ENCODE measurements at regions not wholly inside any gene's neighbourhood (a gene's known extent, or its start where the extent isn't known, plus 50 kb on each side); places are given as distances from the start of the nearest gene placed in this dataset.

- Mint-ChIP-seq H3K27me3 (no peaks in the 10 kb centered on the region), H3K36me3 (no peaks in the 10 kb centered on the region), H3K27ac (no peak overlapping the region), H3K9me3 (peaks cover 0 to 11% (median 4%) of the 10 kb centered on the region in 3 donors), H3K4me3 (no peak overlapping the region), H3K4me1 (no peaks in the 10 kb centered on the region)
These were observed 665.5 kb upstream of the CNTNAP5 start for GRCh38 chr2:123359636-123360035.

- H3K4me3 Mint-ChIP-seq: no peak overlapping the region
- peaks cover 2 to 11% (median 4%) of the 10 kb centered on the region in 3 donors for H3K9me3 Mint-ChIP-seq
- H3K27me3 Mint-ChIP-seq: no peaks in the 10 kb centered on the region
- no peaks in the 10 kb centered on the region for H3K36me3 Mint-ChIP-seq
- H3K4me1 Mint-ChIP-seq: no peaks in the 10 kb centered on the region
- H3K27ac Mint-ChIP-seq: no peak overlapping the region
These were observed 662.2 kb upstream of the CNTNAP5 start for GRCh38 chr2:123362671-123363440.

GRCh38 chr2:123363826-123364225, 661.3 kb upstream of the CNTNAP5 start:
- H3K4me1 Mint-ChIP-seq: no peaks in the 10 kb centered on the region
- no peaks in the 10 kb centered on the region for H3K36me3 Mint-ChIP-seq
- H3K27me3 Mint-ChIP-seq: no peaks in the 10 kb centered on the region
- no peak overlapping the region for H3K27ac Mint-ChIP-seq
- no peak overlapping the region for H3K4me3 Mint-ChIP-seq
- peaks cover 2 to 11% (median 4%) of the 10 kb centered on the region in 3 donors for H3K9me3 Mint-ChIP-seq

- Mint-ChIP-seq H3K4me3 (no peak overlapping the region), H3K9me3 (peaks cover 2 to 15% (median 4%) of the 10 kb centered on the region in 3 donors), H3K36me3 (no peaks in the 10 kb centered on the region), H3K27me3 (no peaks in the 10 kb centered on the region), H3K4me1 (no peaks in the 10 kb centered on the region), H3K27ac (no peak overlapping the region)
These were observed 660.7 kb upstream of the CNTNAP5 start for GRCh38 chr2:123364243-123364896.

- H3K27ac Mint-ChIP-seq: no peak overlapping the region
- no peak overlapping the region for H3K4me3 Mint-ChIP-seq
- no peaks in the 10 kb centered on the region for H3K36me3 Mint-ChIP-seq
- H3K27me3 Mint-ChIP-seq: no peaks in the 10 kb centered on the region
- no peaks in the 10 kb centered on the region for H3K4me1 Mint-ChIP-seq
- H3K9me3 Mint-ChIP-seq: peaks cover 0 to 10% (median 2%) of the 10 kb centered on the region in 3 donors
These were observed 658.7 kb upstream of the CNTNAP5 start for GRCh38 chr2:123366239-123366837.

GRCh38 chr2:123370186-123370585, 654.9 kb upstream of the CNTNAP5 start:
- Mint-ChIP-seq H3K4me1 (no peaks in the 10 kb centered on the region), H3K27ac (no peak overlapping the region), H3K27me3 (no peaks in the 10 kb centered on the region), H3K36me3 (no peaks in the 10 kb centered on the region), H3K4me3 (no peak overlapping the region), H3K9me3 (peaks cover 0 to 11% (median 2%) of the 10 kb centered on the region in 3 donors)

- Mint-ChIP-seq H3K27ac (no peak overlapping the region), H3K36me3 (no peaks in the 10 kb centered on the region), H3K4me1 (no peaks in the 10 kb centered on the region), H3K4me3 (no peak overlapping the region), H3K9me3 (peaks cover 0 to 14% (median 2%) of the 10 kb centered on the region in 3 donors), H3K27me3 (no peaks in the 10 kb centered on the region)
These were observed 653.6 kb upstream of the CNTNAP5 start for GRCh38 chr2:123371535-123371934.

- Mint-ChIP-seq H3K27ac (no peak overlapping the region), H3K27me3 (no peaks in the 10 kb centered on the region), H3K4me1 (no peaks in the 10 kb centered on the region), H3K9me3 (peaks cover 2 to 25% (median 11%) of the 10 kb centered on the region in 3 donors), H3K4me3 (no peak overlapping the region), H3K36me3 (no peaks in the 10 kb centered on the region)
These were observed 644.6 kb upstream of the CNTNAP5 start for GRCh38 chr2:123380370-123380935.

GRCh38 chr2:123415678-123416077, 609.4 kb upstream of the CNTNAP5 start:
- Mint-ChIP-seq H3K9me3 (peaks cover 0 to 17% (median 5%) of the 10 kb centered on the region in 3 donors), H3K27ac (no peak overlapping the region), H3K4me3 (no peak overlapping the region), H3K27me3 (no peaks in the 10 kb centered on the region), H3K4me1 (no peaks in the 10 kb centered on the region), H3K36me3 (no peaks in the 10 kb centered on the region)

- Mint-ChIP-seq H3K4me1 (no peaks in the 10 kb centered on the region), H3K4me3 (no peak overlapping the region), H3K36me3 (no peaks in the 10 kb centered on the region), H3K9me3 (peaks cover 1 to 14% (median 2%) of the 10 kb centered on the region in 3 donors), H3K27me3 (no peaks in the 10 kb centered on the region), H3K27ac (no peak overlapping the region)
These were observed 605.1 kb upstream of the CNTNAP5 start for GRCh38 chr2:123419976-123420375.

GRCh38 chr2:123434546-123435395, 590.3 kb upstream of the CNTNAP5 start:
- Mint-ChIP-seq H3K27me3 (peaks cover 1% of the 10 kb centered on the region), H3K27ac (no peak overlapping the region), H3K4me3 (no peak overlapping the region), H3K36me3 (no peaks in the 10 kb centered on the region), H3K4me1 (no peaks in the 10 kb centered on the region), H3K9me3 (peaks cover 7 to 10% (median 9%) of the 10 kb centered on the region in 3 donors)

- peaks cover 1% of the 10 kb centered on the region for H3K27me3 Mint-ChIP-seq
- H3K4me3 Mint-ChIP-seq: no peak overlapping the region
- no peak overlapping the region for H3K27ac Mint-ChIP-seq
- H3K36me3 Mint-ChIP-seq: no peaks in the 10 kb centered on the region
- peaks cover 11 to 13% (median 12%) of the 10 kb centered on the region in 3 donors for H3K9me3 Mint-ChIP-seq
- H3K4me1 Mint-ChIP-seq: no peaks in the 10 kb centered on the region
These were observed 586.8 kb upstream of the CNTNAP5 start for GRCh38 chr2:123438251-123438650.

GRCh38 chr2:123438675-123439074, 586.4 kb upstream of the CNTNAP5 start:
- no peak overlapping the region for H3K4me3 Mint-ChIP-seq
- no peaks in the 10 kb centered on the region for H3K36me3 Mint-ChIP-seq
- peaks cover 1% of the 10 kb centered on the region for H3K27me3 Mint-ChIP-seq
- H3K27ac Mint-ChIP-seq: no peak overlapping the region
- H3K9me3 Mint-ChIP-seq: peaks cover 11 to 13% (median 13%) of the 10 kb centered on the region in 3 donors
- no peaks in the 10 kb centered on the region for H3K4me1 Mint-ChIP-seq

- H3K4me1 Mint-ChIP-seq: peaks cover 0 to 2% (median 0%) of the 10 kb centered on the region in 3 donors
- H3K27ac Mint-ChIP-seq: no peak overlapping the region
- H3K27me3 Mint-ChIP-seq: no peaks in the 10 kb centered on the region
- H3K9me3 Mint-ChIP-seq: peaks cover 4 to 9% (median 7%) of the 10 kb centered on the region in 3 donors
- no peaks in the 10 kb centered on the region for H3K36me3 Mint-ChIP-seq
- no peak overlapping the region for H3K4me3 Mint-ChIP-seq
These were observed 576.3 kb upstream of the CNTNAP5 start for GRCh38 chr2:123448801-123449200.
